Erythroblast (primary cell): ENCODE measurements at regions not wholly inside any gene's neighbourhood (a gene's known extent, or its start where the extent isn't known, plus 50 kb on each side); places are given as distances from the start of the nearest gene placed in this dataset.

ENCODE experiments used
- DNase-seq, 2 experiments: peaks; one replicate each; lab custom pipeline; 2025; lab: John Stamatoyannopoulos, UW
- GATA1 ChIP-seq: IDR thresholded peaks from 2 replicates; pipeline ENCODE4 v1.6.1; 2011; ENCODE audit warnings: low read depth, mild to moderate bottlenecking, control low read depth, low read length, moderate library complexity
- POLR2A ChIP-seq: IDR thresholded peaks from 2 replicates; pipeline ENCODE4 v1.6.1; 2011; ENCODE audit warnings: mild to moderate bottlenecking, low read length

DNA sequence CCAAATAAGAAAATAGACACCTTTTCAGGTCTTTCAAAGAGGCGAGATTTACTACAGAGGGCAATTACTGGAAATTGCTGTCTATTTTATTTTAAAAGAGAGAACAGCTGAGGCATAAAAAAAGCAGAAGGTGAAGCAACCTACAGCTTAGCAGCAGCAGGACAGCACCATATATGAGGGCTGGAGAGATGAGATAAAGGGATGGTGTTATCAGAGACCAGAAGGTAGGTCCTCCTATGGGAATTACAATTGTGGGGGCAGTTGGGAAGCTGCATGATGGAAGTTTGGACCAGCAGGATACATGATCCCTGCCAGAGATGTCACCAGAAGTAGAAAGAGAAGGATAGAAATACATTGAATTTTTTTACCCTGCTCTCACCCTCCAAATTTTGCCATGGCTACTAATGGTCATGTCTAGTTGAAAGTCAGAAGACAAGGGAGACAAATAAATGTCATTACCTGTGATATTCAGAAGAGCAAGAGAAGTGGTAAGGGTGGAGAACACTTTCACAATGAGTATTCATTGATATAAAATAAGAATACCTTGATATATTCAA lies 77.2 kb upstream of the CALCR start:
- no peak for TF ChIP-seq POLR2A
- no peak for TF ChIP-seq GATA1
- DNase-seq = no peak

DNA sequence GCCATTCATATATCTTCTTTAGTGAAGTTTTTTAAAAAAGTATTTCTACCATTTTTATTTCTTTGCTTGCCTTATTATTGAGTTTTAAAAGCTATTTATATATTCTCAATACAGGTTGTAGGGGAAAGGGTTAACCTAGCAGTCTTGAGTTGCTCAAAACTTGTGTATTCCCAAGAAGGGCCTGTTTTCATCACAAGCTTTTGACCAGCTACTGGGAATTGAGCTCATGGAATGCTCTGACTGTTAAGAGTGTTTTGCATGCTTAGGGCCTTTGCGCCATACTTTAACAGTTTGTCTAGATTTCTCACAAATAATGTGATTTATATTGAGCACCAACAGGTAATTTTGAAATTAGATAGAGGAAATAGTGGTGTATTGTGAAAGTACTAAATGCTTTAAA lies 72.0 kb upstream of the CALCR start:
- TF ChIP-seq GATA1 (no peak), POLR2A (no peak)

DNA sequence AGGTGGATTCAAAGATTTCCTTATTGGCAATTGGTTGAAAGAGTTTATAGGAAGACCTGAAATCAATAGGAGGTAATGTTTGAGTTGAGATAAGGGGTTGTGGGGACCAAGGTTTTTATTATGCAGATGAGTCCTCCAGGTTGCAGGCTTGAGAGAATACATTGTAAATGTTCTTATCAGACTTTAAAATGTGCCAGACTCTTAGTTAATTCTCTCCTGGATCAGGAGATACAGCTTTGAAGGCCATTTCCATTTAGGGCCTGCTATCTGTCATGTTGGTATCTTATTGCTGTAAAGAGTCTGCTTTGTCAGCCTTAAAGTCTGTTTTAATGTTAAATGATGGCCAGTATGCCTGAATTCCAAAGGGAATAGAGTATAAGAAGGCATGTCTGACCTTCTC lies 61.8 kb upstream of the CALCR start:
- TF ChIP-seq POLR2A (no peak), GATA1 (no peak)
- DNase-seq = no peak

More for the DNA sequence above, 72.0 kb upstream of the CALCR start:
- no peak for DNase-seq

GRCh38 chr7:93632371-93632770 lies 57.8 kb upstream of the CALCR start:
- no peak for DNase-seq
- no peak for TF ChIP-seq GATA1
- TF ChIP-seq POLR2A = no peak

- no peak for TF ChIP-seq POLR2A
- TF ChIP-seq GATA1 = no peak
- peak in 1 of 2 experiments; percentile 1 for DNase-seq
Observed at GRCh38 chr7:93629291-93629801, 54.8 kb upstream of the CALCR start.

DNA sequence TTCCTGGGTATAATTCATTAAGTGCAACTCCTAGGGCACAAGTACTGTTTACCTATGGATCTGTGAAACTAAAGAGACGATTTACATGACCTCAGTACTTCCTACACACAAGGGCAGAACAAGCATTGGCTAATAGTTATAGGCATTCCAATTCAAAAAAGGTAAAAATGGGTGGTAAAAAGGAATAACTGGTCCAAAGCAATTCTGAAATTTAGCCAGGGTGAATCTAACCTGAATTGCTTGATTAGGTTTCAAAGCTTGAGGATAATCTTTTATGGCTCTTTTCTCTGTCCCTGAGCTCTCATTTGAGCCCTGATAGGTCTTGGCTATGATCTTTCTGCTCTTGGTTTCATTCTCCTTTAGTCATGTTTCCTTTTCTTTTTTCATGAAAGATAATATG lies 52.3 kb upstream of the CALCR start:
- DNase-seq = no peak
- no peak for TF ChIP-seq POLR2A
